ENCODE measurements at regions not wholly inside any gene's neighbourhood (a gene's known extent, or its start where the extent isn't known, plus 50 kb on each side); places are given as distances from the start of the nearest gene placed in this dataset.

- no peak for TF ChIP-seq CTCF (conservative IDR thresholded peaks at IDR 0.05; ENCODE audit: low read depth, low read length)
- no peak for TF ChIP-seq EZH2 (IDR thresholded peaks at IDR 0.05; ENCODE audit: low read length, unreplicated experiment)
- TF ChIP-seq EZH2phosphoT487 (IDR thresholded peaks at IDR 0.05; ENCODE audit: borderline replicate concordance, low read length) = no peak
Measured at GRCh38 chr3:88226910-88227309, 77.2 kb downstream of the C3orf38 start.

All from PC-3 (cell line).